Caco-2 (cell line): ENCODE measurements at regions not wholly inside any gene's neighbourhood (a gene's known extent, or its start where the extent isn't known, plus 50 kb on each side); places are given as distances from the start of the nearest gene placed in this dataset.

Experiments used
- BruUV-seq: library from RNA; stranded (reverse); fragments of 400-500 nt; replicated peaks from 2 replicates; lab custom pipeline; 2021; lab: Mats Ljungman, UMichigan
- CTCF ChIA-PET: fragments of 300-600 bp; sonication (Branson Sonifier 250); formaldehyde crosslinking; loops from one replicate; lab custom pipeline; 2022; ENCODE audit warnings: antibody characterized with exemption; lab: Charles Lee
- POLR2A ChIA-PET: fragments of 300-600 bp; sonication (Branson Sonifier 250); formaldehyde crosslinking; loops from one replicate; lab custom pipeline; 2022; ENCODE audit warnings: antibody characterized with exemption; lab: Charles Lee
- DNase-seq, 2 experiments: peaks; one replicate each; pipeline versions ENCODE4 v3.0.0 to v3.0.0-alpha.2; 2020 to 2022
- H3K27me3 ChIP-seq: replicated peaks from 2 replicates; pipeline ENCODE4 v1.6.0; 2011; ENCODE audit warnings: low read length; ENCODE audit not compliant: control insufficient read depth, insufficient read depth
- H3K36me3 ChIP-seq: 2 replicates; pipeline ENCODE4 v1.5.1; 2011; ENCODE audit warnings: low read length; ENCODE audit not compliant: control insufficient read depth, insufficient read depth
- H3K4me1 ChIP-seq: fragments of 250-450 bp; sonication (Bioruptor Pico); 2 replicates; pipeline ENCODE4 v1.5.1; 2020; ENCODE audit warnings: mild to moderate bottlenecking
- H3K4me3 ChIP-seq: 2 replicates; pipeline ENCODE4 v1.5.1; 2011; ENCODE audit warnings: low read depth, mild to moderate bottlenecking, control low read depth, low read length
- H3K9me3 ChIP-seq: fragments of 250-450 bp; sonication (Bioruptor Pico); 2 replicates; pipeline ENCODE4 v1.5.1; 2020; ENCODE audit warnings: mild to moderate bottlenecking, moderate library complexity
- H3K27ac Mint-ChIP-seq: one replicate; pipeline ENCODE4 v1.8.0; 2022; ENCODE audit warnings: mixed read lengths; ENCODE audit not compliant: unreplicated experiment
- H3K27me3 Mint-ChIP-seq: one replicate; pipeline ENCODE4 v1.8.0; 2022; ENCODE audit warnings: mixed read lengths; ENCODE audit not compliant: insufficient read depth, unreplicated experiment
- H3K36me3 Mint-ChIP-seq: one replicate; pipeline ENCODE4 v1.8.0; 2022; ENCODE audit warnings: mild to moderate bottlenecking, mixed read lengths; ENCODE audit not compliant: insufficient read depth, unreplicated experiment
- H3K4me1 Mint-ChIP-seq: one replicate; pipeline ENCODE4 v1.8.0; 2022; ENCODE audit warnings: low read depth, mixed read lengths; ENCODE audit not compliant: unreplicated experiment
- H3K4me3 Mint-ChIP-seq: one replicate; pipeline ENCODE4 v1.8.0; 2022; ENCODE audit warnings: mild to moderate bottlenecking, moderate library complexity, mixed read lengths; ENCODE audit not compliant: unreplicated experiment
- H3K9me3 Mint-ChIP-seq: one replicate; pipeline ENCODE4 v1.8.0; 2022; ENCODE audit warnings: mixed read lengths; ENCODE audit not compliant: unreplicated experiment
- CTCF ChIP-seq, 2 experiments: fragments of 200-600 bp in 1 of 2; IDR thresholded peaks; 1 replicate in 1 of 2; 2 replicates in 1 of 2; pipeline versions ENCODE4 v1.5.1 to v1.8.0; 2011 to 2022; ENCODE audit warnings: antibody characterized with exemption in 1 of 2, control low read depth in 1 of 2, inconsistent platforms in 1 of 2, low read depth in 1 of 2, low read length in 1 of 2, mild to moderate bottlenecking in 1 of 2, moderate library complexity in 1 of 2; ENCODE audit not compliant: insufficient read depth in 1 of 2, severe bottlenecking in 1 of 2, unreplicated experiment in 1 of 2
- intact Hi-C: fragments of 100-400 bp; cut with micrococcal nuclease; formaldehyde crosslinking; loops from one replicate; pipeline ENCODE4 v1.10.0; 2022; ENCODE audit not compliant: unreplicated experiment

DNA sequence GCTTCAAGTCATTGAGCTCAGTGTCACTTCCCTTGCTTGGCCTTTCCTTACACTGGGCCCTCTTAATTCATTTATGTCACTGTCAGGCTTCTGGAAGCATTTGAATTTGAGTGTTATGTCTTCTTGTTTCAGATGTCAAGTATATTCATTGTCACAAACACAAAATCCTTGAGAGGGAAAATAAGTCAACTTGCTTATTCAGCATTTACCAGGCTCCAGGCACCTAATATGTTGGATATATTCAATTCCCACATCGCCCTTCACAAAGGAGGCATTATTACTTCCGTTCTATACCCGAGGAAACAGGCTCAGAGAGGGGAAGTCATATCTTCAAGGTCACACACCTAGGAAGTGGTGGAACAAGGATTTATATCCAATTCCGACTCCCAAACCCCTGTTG is 121.1 kb upstream of the SMIM23 start:
- Mint-ChIP-seq H3K4me1 (peaks cover 7% of the 10 kb centered on the region), H3K36me3 (no peaks in the 10 kb centered on the region), H3K4me3 (no peak overlapping the region), H3K27me3 (peaks cover 9% of the 10 kb centered on the region), H3K27ac (no peak overlapping the region), H3K9me3 (peaks cover 10% of the 10 kb centered on the region)
- Histone ChIP-seq H3K9me3 (no peaks in the 10 kb centered on the region), H3K4me3 (no peak overlapping the region), H3K4me1 (no peaks in the 10 kb centered on the region; the same call in 1 of the 2 replicates), H3K27me3 (no peaks in the 10 kb centered on the region; the same call in none of the 2 replicates), H3K36me3 (no peaks in the 10 kb centered on the region)
- intact Hi-C loops = no loop called here
- no peak for DNase-seq
- no peak for TF ChIP-seq CTCF (IDR thresholded peaks at IDR 0.05; ENCODE audit: insufficient read depth in 1 of 2, low read depth in 1 of 2, low read length in 1 of 2, severe bottlenecking in 1 of 2, unreplicated experiment in 1 of 2)
- ChIA-PET POLR2A (no interaction called here), CTCF (no interaction called here)
- BruUV-seq = no TSS peak

DNA sequence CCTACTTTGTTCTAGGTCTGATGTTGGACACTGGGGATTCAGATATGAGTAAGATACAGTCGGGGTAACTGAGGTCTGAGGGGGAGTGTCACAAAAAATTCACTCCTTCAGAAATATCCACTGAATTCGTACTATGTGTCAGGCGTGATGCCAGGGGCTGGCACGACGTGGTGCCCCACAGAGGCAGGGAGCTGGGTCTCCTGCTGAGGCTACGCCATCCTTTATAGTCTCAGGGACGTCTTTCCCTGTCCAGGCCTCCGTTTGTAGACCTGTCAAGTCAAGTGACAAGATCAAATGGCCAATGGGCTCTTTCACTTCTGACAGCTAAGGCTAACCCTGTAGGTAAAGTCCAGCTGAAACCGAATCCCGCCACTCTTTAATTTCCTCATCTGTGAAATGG is 118.8 kb upstream of the SMIM23 start:
- Mint-ChIP-seq H3K4me1 (peaks cover under 1% of the 10 kb centered on the region), H3K36me3 (no peaks in the 10 kb centered on the region), H3K27me3 (peaks cover 14% of the 10 kb centered on the region), H3K9me3 (peaks cover 10% of the 10 kb centered on the region), H3K4me3 (no peak overlapping the region), H3K27ac (no peak overlapping the region)
- no peak for DNase-seq
- Histone ChIP-seq H3K36me3 (no peaks in the 10 kb centered on the region), H3K4me1 (no peaks in the 10 kb centered on the region), H3K4me3 (no peak overlapping the region), H3K27me3 (no peaks in the 10 kb centered on the region; the same call in none of the 2 replicates), H3K9me3 (no peaks in the 10 kb centered on the region)
- CTCF ChIA-PET = no interaction called here
- intact Hi-C loops = no loop called here
- POLR2A ChIA-PET = no interaction called here
- BruUV-seq = no TSS peak
- no peak for TF ChIP-seq CTCF (IDR thresholded peaks at IDR 0.05; ENCODE audit: insufficient read depth in 1 of 2, low read depth in 1 of 2, low read length in 1 of 2, severe bottlenecking in 1 of 2, unreplicated experiment in 1 of 2)

GRCh38 chr5:171667341-171668096 is 118.1 kb upstream of the SMIM23 start:
- no TSS peak for BruUV-seq
- Histone ChIP-seq H3K4me1 (no peaks in the 10 kb centered on the region), H3K9me3 (no peaks in the 10 kb centered on the region), H3K27me3 (no peaks in the 10 kb centered on the region; the same call in none of the 2 replicates), H3K36me3 (no peaks in the 10 kb centered on the region), H3K4me3 (no peak overlapping the region)
- Mint-ChIP-seq H3K27me3 (peaks cover 15% of the 10 kb centered on the region), H3K36me3 (no peaks in the 10 kb centered on the region), H3K27ac (no peak overlapping the region), H3K4me3 (no peak overlapping the region), H3K9me3 (peaks cover 10% of the 10 kb centered on the region), H3K4me1 (no peaks in the 10 kb centered on the region)
- CTCF ChIA-PET = no interaction called here
- TF ChIP-seq CTCF (IDR thresholded peaks at IDR 0.05; ENCODE audit: insufficient read depth in 1 of 2, low read depth in 1 of 2, low read length in 1 of 2, severe bottlenecking in 1 of 2, unreplicated experiment in 1 of 2) = no peak
- DNase-seq = no peak
- intact Hi-C loops = no loop called here
- POLR2A ChIA-PET = no interaction called here
